ENCODE measurements at regions not wholly inside any gene's neighbourhood (a gene's known extent, or its start where the extent isn't known, plus 50 kb on each side); places are given as distances from the start of the nearest gene placed in this dataset.

- no peak overlapping the region for H2AFZ ChIP-seq (ENCODE audit: low read depth, low read length)
- no peaks in the 10 kb centered on the region for H3K36me3 ChIP-seq (ENCODE audit: insufficient read depth, low read length)
- no peaks in the 10 kb centered on the region for H3K9me3 ChIP-seq (ENCODE audit: insufficient read depth, low read depth, low read length)
- TF ChIP-seq CTCF (IDR thresholded peaks at IDR 0.05; ENCODE audit: insufficient read depth, low read depth, low read length) (no peak), EZH2 (IDR thresholded peaks at IDR 0.05; ENCODE audit: insufficient read depth, low read length) (no peak)
- no peak overlapping the region for H3K4me2 ChIP-seq (ENCODE audit: low read length)
- H3K9ac ChIP-seq (ENCODE audit: low read length): no peak overlapping the region
- no peaks in the 10 kb centered on the region for H4K20me1 ChIP-seq (ENCODE audit: insufficient read depth, low read length)
- peaks cover 4% of the 10 kb centered on the region for H3K9me3 Mint-ChIP-seq (ENCODE audit: unreplicated experiment)
- H3K27ac ChIP-seq (ENCODE audit: low read depth, low read length): no peak overlapping the region
- H3K4me3 ChIP-seq (ENCODE audit: insufficient read depth, low read depth, low read length): no peak overlapping the region
- H3K4me1 Mint-ChIP-seq (ENCODE audit: low read depth, unreplicated experiment): no peaks in the 10 kb centered on the region
- DNase-seq (ENCODE audit: low read depth) (no peak), FAIRE-seq (no peak)
- no peaks in the 10 kb centered on the region for H3K79me2 ChIP-seq (ENCODE audit: insufficient read depth, low read length)
- no peak overlapping the region for H3K4me3 Mint-ChIP-seq (ENCODE audit: unreplicated experiment)
- no peaks in the 10 kb centered on the region for H3K27me3 Mint-ChIP-seq (ENCODE audit: low read depth, unreplicated experiment)
- H3K4me1 ChIP-seq (ENCODE audit: insufficient read depth, low read length): no peaks in the 10 kb centered on the region
- no peaks in the 10 kb centered on the region for H3K27me3 ChIP-seq (ENCODE audit: insufficient read depth, low read length)
- no peak overlapping the region for H3K27ac Mint-ChIP-seq (ENCODE audit: unreplicated experiment)
- no peaks in the 10 kb centered on the region for H3K36me3 Mint-ChIP-seq (ENCODE audit: low read depth, unreplicated experiment)
Observed at GRCh38 chr3:6723205-6723604, 137.7 kb upstream of the GRM7 start.

- FAIRE-seq: no peak
- no peaks in the 10 kb centered on the region for H3K27me3 Mint-ChIP-seq (ENCODE audit: low read depth, unreplicated experiment)
- H3K4me1 Mint-ChIP-seq (ENCODE audit: low read depth, unreplicated experiment): no peaks in the 10 kb centered on the region
Observed at GRCh38 chr3:6726811-6727210, 134.1 kb upstream of the GRM7 start.

More at GRCh38 chr3:6726811-6727210, 134.1 kb upstream of the GRM7 start:
- Mint-ChIP-seq H3K36me3 (ENCODE audit: low read depth, unreplicated experiment) (no peaks in the 10 kb centered on the region), H3K4me3 (ENCODE audit: unreplicated experiment) (no peak overlapping the region), H3K27ac (ENCODE audit: unreplicated experiment) (no peak overlapping the region), H3K9me3 (ENCODE audit: unreplicated experiment) (peaks cover 1% of the 10 kb centered on the region)
- H3K4me2 ChIP-seq (ENCODE audit: low read length): no peak overlapping the region
- H3K27ac ChIP-seq (ENCODE audit: low read depth, low read length): no peak overlapping the region
- H3K4me3 ChIP-seq (ENCODE audit: insufficient read depth, low read depth, low read length): no peak overlapping the region
- no peaks in the 10 kb centered on the region for H3K9me3 ChIP-seq (ENCODE audit: insufficient read depth, low read depth, low read length)
- H3K79me2 ChIP-seq (ENCODE audit: insufficient read depth, low read length): no peaks in the 10 kb centered on the region
- H4K20me1 ChIP-seq (ENCODE audit: insufficient read depth, low read length): no peaks in the 10 kb centered on the region
- H3K4me1 ChIP-seq (ENCODE audit: insufficient read depth, low read length): no peaks in the 10 kb centered on the region
- TF ChIP-seq EZH2 (IDR thresholded peaks at IDR 0.05; ENCODE audit: insufficient read depth, low read length) (no peak), CTCF (IDR thresholded peaks at IDR 0.05; ENCODE audit: insufficient read depth, low read depth, low read length) (no peak)
- no peaks in the 10 kb centered on the region for H3K36me3 ChIP-seq (ENCODE audit: insufficient read depth, low read length)
- no peak overlapping the region for H2AFZ ChIP-seq (ENCODE audit: low read depth, low read length)
- no peak for DNase-seq (ENCODE audit: low read depth)
- H3K9ac ChIP-seq (ENCODE audit: low read length): no peak overlapping the region
- no peaks in the 10 kb centered on the region for H3K27me3 ChIP-seq (ENCODE audit: insufficient read depth, low read length)
